ENCODE measurements at regions not wholly inside any gene's neighbourhood (a gene's known extent, or its start where the extent isn't known, plus 50 kb on each side); places are given as distances from the start of the nearest gene placed in this dataset.
"Not testable (repeated sequence)": the region's sequence is repeated elsewhere in the genome, so short reads cannot be mapped to it uniquely, and the experiment has no call there.

DNA sequence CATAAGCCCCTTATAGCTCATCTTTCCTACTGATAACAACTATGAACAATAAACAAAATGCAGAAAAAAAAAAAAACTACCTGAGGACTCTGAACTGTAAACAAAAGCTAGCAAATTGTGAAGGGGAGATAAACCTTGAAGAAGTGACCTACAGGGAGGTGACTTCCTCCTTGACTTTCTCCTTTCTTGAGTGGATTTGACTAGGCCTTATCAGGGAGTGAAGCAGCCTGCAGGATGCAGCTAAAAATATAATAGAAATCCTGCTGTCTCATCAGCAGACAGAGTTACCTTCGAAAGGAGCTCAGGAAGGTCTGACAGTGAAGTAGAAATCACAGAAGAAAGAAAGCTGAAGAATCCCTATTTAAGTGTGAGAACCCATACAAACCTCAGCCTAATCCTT lies 322.0 kb upstream of the HTR1E start:
- no peak for DNase-seq (ENCODE audit: low read depth in 2 of 2)

DNA sequence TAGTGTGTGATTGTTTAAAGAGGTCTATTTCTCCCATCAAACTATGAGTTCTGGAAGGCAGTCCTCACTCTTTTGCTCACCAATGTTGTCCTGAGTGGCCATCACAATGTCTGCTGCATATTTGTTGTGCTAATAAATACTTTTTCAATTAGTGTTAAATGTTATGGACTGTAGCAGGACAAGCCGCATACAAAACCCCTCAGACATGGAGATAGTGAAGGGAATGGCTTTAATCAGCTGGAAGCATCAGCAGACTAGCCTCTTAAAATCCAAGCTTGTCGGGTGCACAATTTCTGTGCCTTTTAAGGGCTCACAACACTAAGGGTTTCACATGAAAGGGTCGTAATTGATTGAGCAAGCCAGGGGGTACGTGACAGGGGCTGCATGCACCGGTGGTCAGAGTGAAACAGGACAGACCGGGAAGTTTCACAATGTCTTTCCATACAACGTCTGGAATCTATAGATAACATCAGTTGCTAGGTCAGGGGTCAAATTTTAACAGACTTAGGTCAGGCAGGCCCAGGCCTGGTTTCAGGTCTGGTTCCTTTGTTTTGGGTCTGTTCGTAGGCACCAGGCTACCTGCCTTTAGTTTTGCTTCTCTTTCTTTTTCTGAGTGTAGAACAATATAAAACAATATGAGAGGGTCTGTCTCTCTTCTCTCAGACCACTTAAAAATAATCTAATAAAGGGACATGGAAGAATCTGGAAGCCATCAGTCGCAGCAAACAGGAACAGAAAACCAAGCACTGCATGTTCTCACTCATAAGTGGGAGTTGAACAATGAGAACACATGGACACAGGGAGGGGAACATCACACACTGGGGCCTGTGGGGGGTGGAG lies 327.6 kb upstream of the HTR1E start:
- no peak for DNase-seq (ENCODE audit: low read depth in 2 of 2)

DNA sequence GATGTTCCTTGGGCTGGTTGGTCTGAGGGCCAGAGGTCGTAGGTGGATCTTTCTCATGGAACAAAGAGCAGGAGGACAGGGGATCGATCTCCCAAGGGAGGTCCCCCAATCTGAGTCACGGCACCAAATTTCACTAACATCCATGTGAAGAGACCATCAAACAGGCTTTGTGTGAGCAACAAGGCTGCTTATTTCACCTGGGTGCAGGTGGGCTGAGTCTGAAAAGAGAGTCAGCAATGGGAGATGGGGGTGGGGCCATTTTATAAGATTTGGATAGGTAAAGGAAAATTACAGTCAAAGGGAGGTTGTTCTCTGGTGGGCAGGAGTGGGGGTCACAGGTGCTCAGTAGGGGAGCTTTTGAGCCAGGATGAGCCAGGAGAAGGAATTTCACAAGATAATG lies 334.0 kb upstream of the HTR1E start:
- not testable (repeated sequence) for DNase-seq (ENCODE audit: low read depth in 2 of 2)

DNA sequence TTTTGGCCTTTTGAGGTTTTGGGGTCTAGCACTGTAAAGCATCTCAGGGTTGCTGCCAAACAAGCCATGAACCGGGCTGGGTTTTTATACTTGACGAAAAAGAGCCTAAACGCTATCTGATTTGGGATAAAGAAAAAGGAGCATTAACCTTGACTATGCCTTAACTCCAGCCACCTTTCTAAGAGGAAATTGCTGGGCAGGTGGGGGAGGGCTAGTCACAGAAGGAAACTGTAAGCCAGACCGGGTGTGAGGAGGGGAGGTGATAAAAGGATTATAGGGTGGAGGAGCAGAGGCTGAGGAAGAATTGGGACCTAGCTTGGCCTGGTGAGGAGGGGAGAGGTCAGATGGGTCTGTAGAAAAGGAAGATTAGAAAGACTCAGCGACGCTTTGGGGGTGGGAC lies 335.2 kb upstream of the HTR1E start:
- not testable (repeated sequence) for DNase-seq (ENCODE audit: low read depth in 2 of 2)

DNA sequence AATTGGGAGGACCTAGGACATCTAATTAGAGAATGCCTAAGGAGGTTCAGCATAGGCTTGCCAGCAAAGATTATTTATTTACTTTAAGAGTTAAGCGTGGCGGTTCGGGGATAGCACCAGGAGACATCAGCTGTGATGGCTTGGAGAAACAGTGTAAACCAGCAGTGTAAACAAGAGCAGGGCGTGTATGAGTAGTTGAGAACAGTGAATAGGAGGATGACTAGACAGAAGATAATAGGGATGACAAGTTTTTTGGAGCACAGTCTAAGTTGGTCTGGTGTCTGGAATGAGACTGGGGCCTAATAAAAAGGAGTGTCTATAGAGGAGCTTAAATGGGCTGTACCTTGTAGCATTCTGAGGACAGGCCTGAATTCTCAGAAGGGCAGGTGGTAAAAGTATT lies 338.4 kb upstream of the HTR1E start:
- DNase-seq (ENCODE audit: low read depth in 2 of 2): not testable (repeated sequence)

DNA sequence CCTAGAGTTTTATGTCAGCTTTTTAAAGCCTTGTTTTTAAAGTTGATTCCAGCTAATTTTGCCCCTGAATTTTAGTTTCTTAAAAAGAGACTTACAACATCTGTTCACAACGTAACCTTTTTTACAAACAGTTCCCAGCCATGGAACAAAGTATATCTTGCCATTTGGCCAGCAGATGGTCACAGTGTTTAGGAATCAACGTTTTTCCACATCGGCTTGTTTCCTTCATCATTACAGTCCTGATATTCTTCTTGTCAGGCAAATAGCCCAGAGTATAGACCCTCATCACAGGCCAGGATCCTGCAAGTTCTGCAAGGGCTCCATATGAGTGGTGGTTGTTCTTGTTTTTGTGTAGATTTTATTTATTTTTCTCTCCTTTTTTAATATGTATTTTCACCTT lies 341.7 kb upstream of the HTR1E start:
- no peak for DNase-seq (ENCODE audit: low read depth in 2 of 2)

DNA sequence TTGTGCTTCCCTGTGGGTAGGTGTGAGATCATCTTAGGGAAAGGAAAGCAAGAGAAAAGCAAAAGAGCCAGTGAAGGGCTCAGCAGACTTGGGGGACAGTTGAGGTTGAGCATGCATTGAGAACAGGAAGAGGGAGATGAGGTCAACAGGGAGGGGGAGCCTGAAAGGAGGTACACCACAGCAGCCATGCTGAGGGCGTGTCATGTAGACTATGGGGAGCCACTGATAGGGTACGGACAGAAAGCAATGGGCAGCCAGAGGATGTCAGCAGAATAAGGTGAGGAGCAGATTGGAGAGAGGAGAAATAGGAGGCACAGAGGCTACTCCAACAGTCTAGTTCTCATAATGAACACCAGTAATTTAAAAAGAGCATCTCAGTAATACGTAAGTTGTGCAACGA lies 351.1 kb upstream of the HTR1E start:
- no peak for DNase-seq (ENCODE audit: low read depth in 2 of 2)

DNA sequence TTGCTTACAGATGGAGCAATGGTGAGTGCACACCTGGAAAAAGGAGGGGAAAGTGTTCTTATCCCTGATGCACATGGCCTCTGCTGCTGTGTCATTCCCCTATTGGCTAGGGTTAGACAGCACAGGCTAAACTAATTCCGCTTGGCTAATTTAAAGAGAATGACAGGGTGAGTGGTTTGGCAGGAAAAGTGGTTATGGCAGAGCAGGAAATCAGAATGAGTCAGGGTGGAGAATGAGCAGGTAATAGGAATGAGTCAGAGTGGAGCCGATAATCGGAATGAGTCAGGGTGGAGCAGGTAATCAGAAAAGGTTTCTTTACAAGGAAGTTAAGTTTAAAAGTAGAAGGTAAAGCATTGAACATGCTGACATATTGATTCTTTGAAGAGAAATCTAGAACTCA lies 355.5 kb upstream of the HTR1E start:
- no peak for DNase-seq (ENCODE audit: low read depth in 2 of 2)

DNA sequence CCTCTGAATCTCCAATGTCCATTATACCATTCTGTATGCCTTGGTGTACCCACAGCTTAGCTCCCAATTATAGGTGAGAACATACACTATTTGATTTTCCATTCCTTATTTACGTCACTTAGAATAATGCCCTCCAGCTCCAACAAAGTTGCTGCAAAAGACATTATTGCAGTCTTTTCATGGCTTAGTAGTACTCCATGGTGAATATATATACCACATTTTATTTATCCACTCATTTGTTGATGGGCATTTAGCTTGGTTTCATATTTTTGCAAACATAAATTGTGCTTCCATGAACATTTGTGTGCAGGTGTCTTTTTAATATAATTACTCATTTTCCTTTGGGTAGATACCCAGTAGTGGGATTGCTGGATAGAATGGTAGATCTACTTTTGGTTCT lies 374.1 kb upstream of the HTR1E start:
- DNase-seq (ENCODE audit: low read depth in 2 of 2): no peak

DNA sequence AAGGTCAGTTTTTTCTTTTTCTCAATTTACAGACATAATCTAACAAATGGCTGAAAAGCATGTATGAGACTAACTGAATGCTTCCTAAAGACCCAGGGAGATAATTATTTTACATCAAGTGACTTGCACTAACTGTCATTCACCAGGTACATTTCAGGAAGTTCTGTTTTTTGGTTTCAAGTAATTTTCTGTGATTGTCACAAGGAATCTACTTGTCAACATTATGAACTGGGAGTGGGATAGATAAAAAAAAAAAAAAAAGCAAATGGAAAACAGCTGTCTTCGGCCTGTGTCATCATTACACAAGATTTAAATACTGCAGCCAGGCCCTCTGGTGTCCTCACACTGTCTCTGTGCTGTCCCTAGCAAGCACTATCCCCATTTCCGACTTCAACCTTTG lies 379.0 kb upstream of the HTR1E start:
- DNase-seq (ENCODE audit: low read depth in 2 of 2): no peak

DNA sequence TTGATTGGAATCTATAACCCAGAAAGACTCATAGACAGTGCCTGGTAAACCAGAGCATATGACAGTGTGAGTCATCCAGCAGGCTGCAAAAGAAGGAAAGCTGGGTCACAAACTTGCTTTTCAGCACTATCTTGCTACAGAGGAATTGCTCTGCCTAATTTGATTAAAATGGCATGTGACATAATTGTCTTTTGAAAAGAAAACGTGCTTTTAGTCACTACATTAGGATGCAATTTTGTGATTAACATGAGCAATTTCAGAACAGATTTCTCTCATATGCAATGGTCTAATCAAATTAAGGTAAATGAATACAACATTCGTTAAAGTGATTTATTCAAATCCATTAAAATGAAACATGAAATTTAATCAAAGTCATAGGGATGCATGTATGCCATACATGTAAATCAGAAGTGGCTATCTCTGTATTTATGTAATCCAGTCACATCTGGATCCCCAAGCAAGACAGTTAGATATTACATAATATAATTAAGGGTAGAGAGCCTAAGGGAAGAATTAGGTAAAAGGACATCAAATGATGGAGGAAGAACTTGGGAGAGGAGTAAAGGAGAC lies 400.0 kb upstream of the HTR1E start:
- DNase-seq (ENCODE audit: low read depth in 2 of 2): no peak

DNA sequence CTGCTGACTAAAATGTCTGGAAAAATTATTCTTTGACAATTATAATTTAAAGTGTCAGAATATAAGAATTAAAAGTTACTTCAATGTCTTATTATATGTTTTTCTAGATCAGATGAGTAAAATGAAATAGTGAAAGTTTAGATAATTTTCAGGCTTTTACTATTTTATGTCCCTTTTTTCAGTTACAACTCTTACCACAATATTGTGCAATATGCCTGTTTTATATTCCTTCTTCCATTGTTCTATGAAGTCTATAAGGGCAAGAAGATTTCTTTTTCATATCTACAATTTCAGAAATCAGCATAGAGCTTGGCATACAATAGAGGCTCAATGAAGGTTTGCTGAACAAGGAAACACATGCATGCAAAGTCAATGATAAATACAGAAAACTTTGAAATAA lies 401.2 kb upstream of the HTR1E start:
- no peak for DNase-seq (ENCODE audit: low read depth in 2 of 2)

DNA sequence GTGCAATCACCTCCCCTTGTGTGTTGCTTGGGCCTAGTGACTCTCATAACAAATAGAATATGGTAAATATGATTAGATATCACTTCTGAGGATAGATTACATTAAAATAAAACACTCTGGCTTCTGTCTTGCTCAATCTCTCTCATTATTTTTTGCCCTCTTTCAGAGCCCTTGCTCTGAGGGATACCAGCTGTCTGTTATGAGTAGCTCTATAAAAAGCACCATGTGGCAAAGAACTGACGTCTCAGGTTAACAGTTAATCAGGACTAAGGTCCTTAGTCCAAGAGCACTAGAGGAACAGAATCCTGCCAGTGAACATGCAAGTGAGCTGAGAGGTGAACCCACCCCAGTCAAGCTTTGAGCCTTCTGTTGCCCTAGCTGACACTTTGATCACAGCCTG lies 402.2 kb upstream of the HTR1E start:
- no peak for DNase-seq (ENCODE audit: low read depth in 2 of 2)

DNA sequence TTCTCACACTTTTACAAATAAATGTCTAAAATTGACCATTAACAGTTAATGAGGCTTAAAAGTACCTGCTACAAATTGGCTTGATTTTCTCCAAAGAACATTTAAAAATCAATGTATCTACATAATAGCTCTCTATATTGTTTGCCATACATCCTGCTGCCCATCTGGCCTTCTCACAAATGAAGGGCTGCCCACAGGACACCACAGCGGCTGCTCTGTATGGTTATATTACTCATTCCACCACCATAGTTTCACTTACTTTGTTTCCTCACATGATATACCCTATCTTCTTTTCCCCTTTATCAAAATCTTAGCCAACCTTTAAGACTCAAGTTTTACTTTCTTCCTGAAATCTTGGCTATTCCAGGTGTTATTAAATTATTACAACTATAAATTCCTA lies 407.7 kb upstream of the HTR1E start:
- no peak for DNase-seq (ENCODE audit: low read depth in 2 of 2)

DNA sequence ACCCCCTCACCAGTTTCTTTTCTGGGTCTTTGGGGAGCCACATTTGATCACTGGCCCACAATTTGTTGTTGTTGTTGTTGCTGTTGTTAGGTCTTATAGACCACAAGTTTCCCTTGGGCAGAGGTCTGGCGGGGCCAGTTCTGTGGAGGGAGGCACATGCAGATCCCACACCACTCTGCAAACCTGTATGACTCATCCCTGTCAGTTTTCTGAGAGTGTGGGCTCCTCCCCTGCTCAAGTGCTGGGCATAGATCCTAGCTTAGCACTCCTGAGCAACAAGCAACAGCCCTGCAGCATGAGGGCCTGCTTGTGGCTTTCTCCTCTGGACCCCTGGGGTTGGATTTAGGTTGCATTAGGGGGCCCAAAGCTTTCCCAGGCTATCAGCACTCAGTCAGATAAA lies 411.1 kb upstream of the HTR1E start:
- DNase-seq (ENCODE audit: low read depth in 2 of 2): no peak

DNA sequence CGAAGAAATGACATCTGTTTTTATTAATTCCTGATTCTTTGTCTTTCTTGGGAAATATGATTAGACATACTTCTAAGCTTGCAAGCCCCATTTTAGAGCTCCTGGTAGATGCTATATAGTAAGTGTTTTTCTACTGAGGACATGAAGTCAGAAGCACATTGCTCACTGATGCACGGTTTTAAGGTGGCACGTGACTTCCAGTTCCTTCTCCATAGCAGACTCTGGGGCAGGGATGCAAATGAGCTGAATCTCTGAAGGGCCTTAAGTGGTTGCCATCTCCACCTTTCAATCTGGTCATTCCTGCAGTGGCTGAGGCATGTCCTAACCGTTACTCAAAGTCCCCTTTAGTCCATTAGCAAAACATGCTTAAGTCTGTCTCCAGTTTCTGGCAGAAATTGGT lies 421.2 kb upstream of the HTR1E start:
- DNase-seq (ENCODE audit: low read depth in 2 of 2): no peak

DNA sequence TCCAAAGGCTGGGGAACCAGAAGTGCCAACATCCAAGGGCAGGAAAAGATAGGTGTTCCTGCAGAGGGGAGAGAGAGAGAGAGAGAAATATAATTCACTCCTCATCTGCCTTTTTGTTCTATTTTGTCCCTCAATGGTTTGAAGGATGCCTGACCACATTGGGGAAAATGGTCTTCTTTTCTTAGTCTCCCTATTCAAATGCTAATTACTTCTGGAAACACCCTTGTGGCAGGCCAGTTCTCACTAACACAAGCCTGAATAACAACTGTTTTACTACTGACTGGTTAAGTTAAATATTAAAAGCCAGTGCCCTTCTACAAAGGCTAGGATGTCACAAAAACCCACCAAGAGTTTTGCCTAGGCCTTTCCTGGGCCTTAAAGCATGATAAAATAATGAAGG lies 425.4 kb upstream of the HTR1E start:
- DNase-seq (ENCODE audit: low read depth in 2 of 2): no peak

DNA sequence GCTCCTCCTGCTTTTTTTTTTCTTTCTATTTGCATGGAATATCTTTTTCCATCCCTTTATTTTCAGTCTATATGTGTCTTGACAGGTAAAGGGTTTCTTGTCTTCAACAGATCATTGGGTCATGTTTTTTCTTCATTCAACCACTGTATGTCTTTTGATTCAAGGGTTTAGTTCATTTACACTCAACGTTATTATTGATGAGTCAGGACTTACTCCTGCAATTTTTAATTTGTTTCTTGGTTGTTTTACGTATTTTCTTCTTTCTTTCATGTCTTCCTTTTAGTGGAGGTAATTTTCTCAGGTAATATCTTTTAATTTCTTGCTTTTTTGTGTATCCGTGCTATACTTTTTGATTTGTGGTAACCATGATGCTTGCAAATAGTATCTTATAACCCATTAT lies 429.1 kb upstream of the HTR1E start:
- no peak for DNase-seq (ENCODE audit: low read depth in 2 of 2)

DNA sequence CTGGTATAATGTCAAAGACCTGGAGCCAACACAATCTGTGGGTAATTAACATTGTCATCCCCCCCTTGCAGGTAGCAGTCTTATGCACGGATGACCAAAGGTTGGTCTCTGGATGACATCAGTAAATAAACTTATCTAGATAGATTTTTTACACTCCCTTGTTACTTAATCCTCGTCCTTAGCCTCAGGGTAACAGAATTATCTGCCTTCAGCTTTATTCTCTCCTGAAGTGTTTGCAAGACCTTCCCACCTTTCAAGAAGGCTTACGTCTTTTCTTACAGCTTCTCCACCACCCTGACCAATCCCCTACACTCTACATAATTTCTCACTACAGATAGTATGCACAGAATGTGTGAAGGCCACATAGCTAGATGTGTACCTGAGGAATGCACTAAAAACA lies 434.8 kb upstream of the HTR1E start:
- DNase-seq (ENCODE audit: low read depth in 2 of 2): no peak

DNA sequence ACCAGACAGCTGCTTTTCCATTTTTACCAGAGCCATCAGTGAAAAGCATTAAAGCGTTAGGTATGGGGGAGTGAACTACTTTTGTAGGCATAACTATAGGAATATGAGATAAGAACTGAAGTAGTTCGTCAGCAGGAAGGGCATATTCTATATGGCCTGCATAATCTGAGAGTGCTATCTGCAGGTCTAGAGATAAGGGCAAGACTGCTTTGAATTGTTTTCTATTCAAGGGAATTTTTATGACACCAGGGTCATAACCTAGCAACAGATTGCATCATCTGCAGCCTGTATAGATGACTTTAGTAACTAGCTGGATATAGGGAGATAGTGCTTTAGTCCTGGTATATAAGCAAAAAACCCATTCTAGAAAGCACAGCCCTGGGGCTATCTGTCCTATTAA lies 437.3 kb upstream of the HTR1E start:
- no peak for DNase-seq (ENCODE audit: low read depth in 2 of 2)

DNA sequence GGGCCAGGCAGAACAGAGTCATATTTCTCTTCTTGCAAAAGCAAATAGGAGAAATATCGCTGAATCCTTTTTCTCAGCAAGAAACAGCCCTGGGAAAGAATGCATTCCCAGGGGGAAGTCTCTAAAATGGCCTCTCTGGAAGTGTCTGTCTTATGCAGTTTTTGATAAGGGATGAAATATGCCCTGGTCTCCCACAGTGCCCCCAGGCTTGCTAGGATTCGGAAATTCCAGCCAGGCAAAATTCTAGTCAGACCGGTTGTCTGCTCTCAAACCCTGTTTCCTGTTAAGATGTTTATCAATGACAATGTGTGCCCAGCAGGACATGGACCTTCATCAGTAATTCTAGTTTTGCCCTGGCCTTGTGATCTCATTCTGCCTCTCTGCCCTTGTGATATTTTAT lies 448.3 kb upstream of the HTR1E start:
- DNase-seq (ENCODE audit: low read depth in 2 of 2): not testable (repeated sequence)

DNA sequence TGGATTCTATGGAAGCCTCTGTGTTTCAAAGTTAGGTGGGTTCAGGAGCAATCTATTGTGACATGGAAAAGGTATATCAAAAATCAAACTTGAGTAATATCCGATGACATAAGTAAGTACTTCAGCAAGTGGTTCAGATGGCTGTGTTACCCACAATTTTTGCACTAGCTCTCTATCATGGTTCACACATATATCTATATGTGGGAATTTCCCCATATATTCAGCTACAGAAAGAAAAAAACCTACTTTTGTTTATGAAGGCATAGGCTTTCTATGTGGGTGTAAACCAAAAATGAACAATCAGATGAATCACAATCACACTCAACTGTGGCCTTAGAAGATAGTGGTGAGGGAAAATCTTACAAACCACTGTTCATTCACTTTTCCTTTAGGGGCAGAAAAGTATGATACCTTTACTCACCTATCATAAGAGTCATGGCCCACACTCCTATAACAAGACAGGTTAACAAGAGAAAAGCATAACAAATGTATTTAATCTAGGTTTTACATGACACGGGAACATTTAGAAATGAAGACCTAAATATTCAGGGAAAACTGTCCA lies 449.6 kb upstream of the HTR1E start:
- DNase-seq (ENCODE audit: low read depth in 2 of 2): no peak

DNA sequence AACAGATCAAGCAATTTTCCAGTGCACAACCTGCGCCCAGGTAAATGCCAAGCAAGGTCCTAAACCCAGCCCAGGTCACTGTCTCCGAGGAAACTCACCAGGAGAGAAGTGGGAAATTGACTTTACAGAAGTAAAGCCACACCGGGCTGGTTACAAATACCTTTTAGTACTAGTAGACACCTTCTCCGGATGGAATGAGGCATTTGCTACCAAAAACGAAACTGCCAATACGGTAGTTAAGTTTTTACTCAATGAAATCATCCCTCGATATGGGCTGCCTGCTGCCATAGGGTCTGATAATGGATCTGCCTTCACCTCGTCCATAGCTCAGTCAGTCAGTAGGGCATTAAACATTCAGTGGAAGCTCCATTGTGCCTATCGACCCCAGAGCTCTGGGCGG lies 459.0 kb upstream of the HTR1E start:
- not testable (repeated sequence) for DNase-seq (ENCODE audit: low read depth in 2 of 2)
